SK-N-SH (cell line): ENCODE measurements at regions not wholly inside any gene's neighbourhood (a gene's known extent, or its start where the extent isn't known, plus 50 kb on each side); places are given as distances from the start of the nearest gene placed in this dataset.

ENCODE experiments used
- MAX ChIP-seq: IDR thresholded peaks from 2 replicates; pipeline ENCODE4 v1.4.0; 2012; ENCODE audit warnings: low read depth
- NFIC ChIP-seq: IDR thresholded peaks from 2 replicates; pipeline ENCODE4 v1.4.0; 2012; ENCODE audit warnings: borderline replicate concordance
- RAD21 ChIP-seq: IDR thresholded peaks from 2 replicates; pipeline ENCODE4 v1.6.1; 2012; ENCODE audit warnings: mild to moderate bottlenecking, low read length
- TF ChIP-seq, protein P1 (sequence below): fragments of 200-600 bp; sonication (generic); IDR thresholded peaks from 2 replicates; pipeline ENCODE4 v1.6.1; 2017; ENCODE audit warnings: antibody characterized with exemption, mild to moderate bottlenecking, moderate library complexity
- TF ChIP-seq, protein P2 (sequence below): fragments of 150-350 bp; IDR thresholded peaks from 2 replicates; pipeline ENCODE4 v1.6.1; 2016; ENCODE audit warnings: mild to moderate bottlenecking, low read depth, low read length

DNA sequence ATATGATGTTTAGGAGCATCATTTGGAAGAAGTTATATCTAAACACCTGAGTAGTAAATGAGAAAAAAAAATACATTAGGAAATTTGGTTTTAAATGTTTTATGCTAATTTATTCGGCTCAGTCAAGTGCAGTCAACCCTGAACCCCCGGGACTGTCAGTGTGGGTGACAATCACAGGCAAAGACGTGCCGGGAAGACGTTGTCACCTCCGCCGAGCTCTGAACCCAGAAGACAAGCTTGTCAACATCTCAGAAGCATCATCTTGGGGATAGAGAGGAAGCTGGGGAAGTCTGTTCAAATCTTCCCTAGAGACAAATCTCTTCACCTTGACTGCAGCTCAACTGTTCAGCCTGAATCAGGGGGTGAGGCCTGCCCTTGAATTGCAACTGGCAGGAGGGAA is 159.7 kb downstream of the RBFOX3 start:
- TF ChIP-seq NFIC: no peak
- TF ChIP-seq, protein P1, sequence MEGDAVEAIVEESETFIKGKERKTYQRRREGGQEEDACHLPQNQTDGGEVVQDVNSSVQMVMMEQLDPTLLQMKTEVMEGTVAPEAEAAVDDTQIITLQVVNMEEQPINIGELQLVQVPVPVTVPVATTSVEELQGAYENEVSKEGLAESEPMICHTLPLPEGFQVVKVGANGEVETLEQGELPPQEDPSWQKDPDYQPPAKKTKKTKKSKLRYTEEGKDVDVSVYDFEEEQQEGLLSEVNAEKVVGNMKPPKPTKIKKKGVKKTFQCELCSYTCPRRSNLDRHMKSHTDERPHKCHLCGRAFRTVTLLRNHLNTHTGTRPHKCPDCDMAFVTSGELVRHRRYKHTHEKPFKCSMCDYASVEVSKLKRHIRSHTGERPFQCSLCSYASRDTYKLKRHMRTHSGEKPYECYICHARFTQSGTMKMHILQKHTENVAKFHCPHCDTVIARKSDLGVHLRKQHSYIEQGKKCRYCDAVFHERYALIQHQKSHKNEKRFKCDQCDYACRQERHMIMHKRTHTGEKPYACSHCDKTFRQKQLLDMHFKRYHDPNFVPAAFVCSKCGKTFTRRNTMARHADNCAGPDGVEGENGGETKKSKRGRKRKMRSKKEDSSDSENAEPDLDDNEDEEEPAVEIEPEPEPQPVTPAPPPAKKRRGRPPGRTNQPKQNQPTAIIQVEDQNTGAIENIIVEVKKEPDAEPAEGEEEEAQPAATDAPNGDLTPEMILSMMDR: no peak
- TF ChIP-seq, protein P2, sequence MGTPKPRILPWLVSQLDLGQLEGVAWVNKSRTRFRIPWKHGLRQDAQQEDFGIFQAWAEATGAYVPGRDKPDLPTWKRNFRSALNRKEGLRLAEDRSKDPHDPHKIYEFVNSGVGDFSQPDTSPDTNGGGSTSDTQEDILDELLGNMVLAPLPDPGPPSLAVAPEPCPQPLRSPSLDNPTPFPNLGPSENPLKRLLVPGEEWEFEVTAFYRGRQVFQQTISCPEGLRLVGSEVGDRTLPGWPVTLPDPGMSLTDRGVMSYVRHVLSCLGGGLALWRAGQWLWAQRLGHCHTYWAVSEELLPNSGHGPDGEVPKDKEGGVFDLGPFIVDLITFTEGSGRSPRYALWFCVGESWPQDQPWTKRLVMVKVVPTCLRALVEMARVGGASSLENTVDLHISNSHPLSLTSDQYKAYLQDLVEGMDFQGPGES: no peak
- TF ChIP-seq RAD21: no peak
- no peak for TF ChIP-seq MAX
